ACHN (cell line): ENCODE measurements at regions not wholly inside any gene's neighbourhood (a gene's known extent, or its start where the extent isn't known, plus 50 kb on each side); places are given as distances from the start of the nearest gene placed in this dataset.
"Not testable (repeated sequence)": the region's sequence is repeated elsewhere in the genome, so short reads cannot be mapped to it uniquely, and the experiment has no call there.

ENCODE experiments used
- DNase-seq: peaks from one replicate; pipeline ENCODE4 v3.0.0-alpha.2; 2015
- in situ Hi-C: cut with HindIII; loops from 2 replicates; pipeline ENCODE4 v1.10.0; 2017; ENCODE audit warnings: low sequenced_read_pairs, low pct_ligation_motif_present, low pct_unique_long_range_greater_than_20kb

DNA sequence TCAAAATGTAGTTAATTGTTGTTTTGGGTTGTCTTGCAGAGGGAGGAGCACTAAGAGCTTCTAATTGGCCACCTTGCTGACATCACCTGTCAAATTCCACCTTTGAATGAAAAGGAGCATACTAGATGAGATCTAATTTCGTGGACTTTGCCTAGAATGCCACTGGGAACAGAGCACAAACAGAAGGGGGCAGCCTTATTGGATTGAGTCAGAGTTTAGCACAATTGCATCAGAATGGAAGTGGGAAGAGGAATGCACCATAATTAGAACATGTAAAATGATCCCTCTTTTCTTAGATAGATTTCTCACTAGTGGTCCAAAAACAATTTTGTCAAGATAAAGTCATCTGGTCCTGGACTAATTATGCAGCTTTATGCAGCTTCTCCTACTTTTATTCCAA is 1552.2 kb downstream of the PCDH9 start:
- DNase-seq: no peak
- in situ Hi-C loops: no loop called here

DNA sequence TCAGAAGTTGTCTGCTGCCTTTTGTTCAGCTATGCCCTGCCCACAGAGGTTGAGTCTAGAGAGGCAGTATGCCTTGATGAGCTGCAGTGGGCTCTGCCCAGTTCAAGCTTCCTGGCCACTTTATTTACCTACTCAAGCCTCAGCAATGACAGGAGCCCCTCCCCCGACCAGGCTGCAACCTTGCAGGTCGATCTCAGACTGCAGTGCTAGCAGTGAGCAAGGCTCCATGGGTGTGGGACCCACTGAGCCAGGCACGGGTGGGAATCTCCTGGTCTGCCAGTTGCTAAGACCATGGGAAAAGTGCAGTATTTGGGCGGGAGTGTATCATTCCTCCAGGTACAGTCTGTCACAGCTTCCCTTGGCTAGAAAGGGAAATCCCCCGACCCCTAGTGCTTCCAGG is 1554.8 kb downstream of the PCDH9 start:
- in situ Hi-C loops, DNase-seq: not testable (repeated sequence)

- in situ Hi-C loops: no loop called here
- DNase-seq: no peak
These were observed 1560.0 kb downstream of the PCDH9 start for GRCh38 chr13:65670014-65670625.

DNA sequence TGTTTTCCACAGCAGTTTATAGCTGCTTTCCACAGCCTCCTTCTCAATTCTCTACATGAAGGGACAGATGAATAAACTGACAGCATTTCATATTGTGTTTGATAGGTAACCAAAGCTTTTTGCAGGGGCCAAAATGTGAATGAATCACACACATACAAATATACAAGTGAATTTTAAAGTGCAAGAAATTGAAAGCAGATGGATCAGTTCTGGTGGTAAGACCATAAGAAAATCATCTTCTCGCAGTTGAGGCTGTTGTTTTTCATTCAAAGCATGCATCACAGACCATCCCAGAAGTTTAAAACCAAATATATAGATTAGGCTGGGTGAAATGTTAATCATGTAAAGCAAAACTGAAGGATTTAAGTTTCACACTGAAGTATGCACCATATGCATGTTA is 1569.4 kb downstream of the PCDH9 start:
- in situ Hi-C loops: no loop called here
- no peak for DNase-seq

- peak; percentile 35 for DNase-seq
These were observed 1573.3 kb downstream of the PCDH9 start for GRCh38 chr13:65656740-65657329.

GRCh38 chr13:65653613-65654012 is 1576.5 kb downstream of the PCDH9 start:
- in situ Hi-C loops: no loop called here
- no peak for DNase-seq

More at GRCh38 chr13:65656740-65657329, 1573.3 kb downstream of the PCDH9 start:
- in situ Hi-C loops: no loop called here

DNA sequence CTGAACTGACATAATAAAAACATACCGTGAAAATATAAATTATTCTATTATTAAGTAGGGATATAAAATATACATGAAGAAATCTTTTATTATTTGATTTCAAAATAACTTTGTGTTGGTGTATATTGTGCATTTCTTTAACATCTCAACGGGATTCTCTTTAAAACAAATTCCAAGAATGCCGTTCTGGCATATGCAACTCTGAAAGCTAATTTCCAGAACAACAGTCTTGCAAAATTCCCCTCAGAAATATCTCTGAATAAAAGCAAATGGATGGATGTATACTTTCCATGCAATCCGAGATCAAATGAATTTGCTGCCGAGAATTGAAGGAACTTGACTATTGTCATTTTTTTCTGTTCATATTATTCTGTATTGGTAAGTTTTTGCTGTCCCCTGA is 1579.8 kb downstream of the PCDH9 start:
- no peak for DNase-seq
- in situ Hi-C loops: no loop called here

DNA sequence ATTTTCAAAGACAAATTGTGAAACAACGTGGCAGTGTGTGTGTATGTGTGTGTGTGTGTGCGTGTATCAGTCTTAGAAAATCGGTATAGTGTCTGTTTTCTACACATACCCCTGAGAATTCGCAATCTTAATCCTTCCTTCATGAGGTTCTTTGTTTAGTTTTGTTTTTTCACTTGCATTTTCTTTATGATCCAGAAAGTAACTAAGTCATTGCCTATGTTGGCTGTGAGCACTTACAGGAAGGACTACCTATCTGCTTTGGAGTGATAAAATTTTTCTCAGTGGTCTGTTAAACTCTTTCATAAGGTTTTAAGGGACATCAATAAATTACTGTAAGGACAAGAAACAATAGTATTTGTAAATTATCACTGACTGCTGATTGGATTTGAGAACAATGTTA is 1587.1 kb downstream of the PCDH9 start:
- no peak for DNase-seq
- in situ Hi-C loops: no loop called here

DNA sequence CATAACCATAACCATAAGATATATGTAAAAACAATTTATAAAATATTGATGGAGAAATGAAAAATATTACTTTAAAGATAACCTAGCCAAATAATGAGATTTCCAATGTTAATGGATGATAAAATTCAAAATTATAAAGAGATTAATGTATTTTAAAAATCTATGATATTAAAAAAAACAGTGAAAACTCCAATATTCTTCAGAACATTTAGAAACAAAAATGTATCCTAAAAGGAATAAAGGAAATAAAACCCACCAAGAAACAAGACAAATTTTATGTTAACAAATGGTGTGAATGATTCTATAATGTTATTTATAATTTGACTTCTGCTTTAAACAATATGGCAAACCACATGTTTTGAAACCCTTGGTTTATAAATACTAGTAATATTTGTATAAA is 1587.8 kb downstream of the PCDH9 start:
- in situ Hi-C loops: no loop called here
- no peak for DNase-seq

DNA sequence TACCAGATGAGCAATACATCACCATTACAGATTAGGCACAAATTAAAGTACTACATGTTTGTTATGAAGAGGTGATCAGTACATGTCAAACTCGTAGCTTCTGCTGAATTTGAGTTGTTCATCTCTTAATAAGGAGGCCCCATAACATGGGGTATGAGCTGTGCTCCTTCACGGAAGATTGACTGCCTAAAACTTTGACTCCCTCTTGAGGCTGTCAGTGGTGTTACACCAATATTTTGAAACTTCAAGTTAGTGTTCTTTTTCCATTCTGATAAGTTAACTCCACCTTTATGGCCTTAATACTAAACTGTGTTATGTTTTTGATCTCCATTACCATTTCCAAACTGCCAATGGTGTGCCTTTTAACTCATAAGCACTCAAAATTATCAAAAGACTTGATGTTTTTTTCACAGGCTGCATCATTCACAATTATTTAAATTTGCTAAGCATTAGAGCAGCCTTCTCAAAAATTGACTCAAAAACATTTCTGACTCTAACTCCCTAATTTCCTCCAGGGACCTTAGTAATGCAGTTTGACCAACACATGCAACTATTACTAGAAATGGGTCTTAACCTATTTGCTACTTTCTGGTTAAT is 1591.5 kb downstream of the PCDH9 start:
- peak; percentile 45 for DNase-seq
- in situ Hi-C loops: no loop called here

DNA sequence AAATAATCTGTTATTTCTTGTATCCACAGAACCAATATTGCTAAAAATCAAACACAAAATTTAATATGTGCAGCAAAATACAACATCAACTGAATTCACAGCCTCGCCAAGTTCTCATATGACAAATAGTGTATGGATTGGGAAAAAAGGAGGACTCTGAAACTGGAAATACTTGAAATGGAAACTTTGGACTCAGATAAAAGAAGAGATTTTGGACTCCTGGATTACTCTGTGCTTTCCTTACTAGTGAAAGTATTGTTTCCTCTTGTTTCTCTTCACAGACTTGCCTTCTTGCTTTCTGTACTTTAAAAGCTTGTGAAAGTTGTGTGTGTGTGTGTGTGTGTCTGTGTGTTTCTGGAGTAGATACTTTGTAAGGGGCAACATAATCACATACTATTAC is 1596.3 kb downstream of the PCDH9 start:
- DNase-seq: no peak
- in situ Hi-C loops: no loop called here

GRCh38 chr13:65631078-65631477 is 1599.1 kb downstream of the PCDH9 start:
- no peak for DNase-seq
- in situ Hi-C loops: no loop called here

DNA sequence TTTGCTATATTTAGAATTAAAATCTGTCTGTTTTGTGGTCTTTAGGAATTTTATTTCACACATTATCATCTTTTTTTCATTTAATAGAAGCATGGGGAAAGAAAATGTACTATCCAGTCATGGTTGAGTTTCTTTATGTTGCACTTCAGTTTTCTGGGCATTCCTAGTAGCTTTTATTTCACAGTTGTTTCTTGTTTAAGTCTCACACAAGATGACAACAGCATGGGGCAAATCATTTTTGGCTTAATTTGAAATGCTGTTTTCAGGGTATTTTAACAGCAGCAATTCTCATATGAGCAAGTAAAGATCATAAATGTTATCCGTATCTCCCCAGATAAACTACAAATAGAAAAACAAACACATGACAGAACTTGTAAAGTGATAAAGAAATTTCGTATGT is 1600.2 kb downstream of the PCDH9 start:
- DNase-seq: no peak
- in situ Hi-C loops: no loop called here

DNA sequence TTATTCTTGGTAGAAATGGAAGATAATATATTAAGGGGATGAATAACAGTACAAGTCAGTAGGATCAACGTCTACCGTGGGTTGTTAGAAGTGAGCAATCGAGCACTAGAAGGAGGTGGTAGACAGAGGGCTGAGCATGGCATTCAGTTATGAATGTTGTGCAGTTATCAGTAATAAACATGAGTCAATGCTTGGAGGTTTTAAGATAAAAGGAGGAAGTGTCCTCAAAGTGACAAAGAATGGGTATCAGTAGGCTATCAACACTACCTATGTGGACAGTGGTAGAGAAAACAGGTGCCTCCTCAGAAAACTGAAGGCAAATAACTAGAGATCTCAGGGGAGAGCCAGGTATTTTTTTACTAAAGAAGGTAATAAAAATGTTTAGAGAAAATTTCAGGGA is 1607.0 kb downstream of the PCDH9 start:
- in situ Hi-C loops: no loop called here
- no peak for DNase-seq

DNA sequence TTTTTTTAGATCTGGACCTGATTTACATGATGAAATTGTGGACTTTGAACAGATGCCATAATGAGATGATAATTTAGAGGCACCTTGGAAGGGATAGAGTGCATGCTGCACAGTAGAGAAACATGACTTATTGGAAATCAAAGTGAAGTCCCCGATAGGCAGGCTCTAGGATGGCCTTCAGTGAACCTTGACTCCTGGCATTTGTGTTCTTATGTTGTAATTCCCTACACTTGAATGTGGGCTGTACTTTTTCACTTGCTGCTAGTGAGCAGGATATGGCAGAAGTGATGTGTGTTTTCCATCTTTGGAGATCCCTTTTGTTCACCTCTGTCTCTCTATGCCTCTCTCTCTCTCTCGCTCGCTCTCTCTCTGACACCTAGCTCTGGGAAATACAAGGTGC is 1614.6 kb downstream of the PCDH9 start:
- in situ Hi-C loops: no loop called here

DNA sequence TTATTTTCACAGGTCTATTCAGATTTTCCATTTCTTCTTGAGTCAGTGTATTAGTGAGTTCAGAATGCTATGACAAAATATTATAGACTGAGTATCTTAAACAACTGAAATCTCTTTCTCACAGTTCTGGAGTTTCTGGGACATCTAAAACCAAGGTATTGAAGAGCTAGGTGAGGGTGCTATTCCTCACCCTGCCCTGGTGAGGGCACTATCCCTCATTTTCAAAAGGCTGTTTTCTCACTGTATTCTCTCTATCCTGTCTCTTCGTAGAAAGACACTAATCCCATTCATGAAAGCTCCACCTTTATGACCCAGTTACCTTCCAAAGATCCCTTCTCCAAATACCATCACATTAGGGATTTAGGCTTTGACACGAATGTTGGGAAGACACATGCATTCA is 1617.1 kb downstream of the PCDH9 start:
- in situ Hi-C loops: no loop called here
- DNase-seq: no peak

More for the DNA sequence above, 1614.6 kb downstream of the PCDH9 start:
- no peak for DNase-seq

DNA sequence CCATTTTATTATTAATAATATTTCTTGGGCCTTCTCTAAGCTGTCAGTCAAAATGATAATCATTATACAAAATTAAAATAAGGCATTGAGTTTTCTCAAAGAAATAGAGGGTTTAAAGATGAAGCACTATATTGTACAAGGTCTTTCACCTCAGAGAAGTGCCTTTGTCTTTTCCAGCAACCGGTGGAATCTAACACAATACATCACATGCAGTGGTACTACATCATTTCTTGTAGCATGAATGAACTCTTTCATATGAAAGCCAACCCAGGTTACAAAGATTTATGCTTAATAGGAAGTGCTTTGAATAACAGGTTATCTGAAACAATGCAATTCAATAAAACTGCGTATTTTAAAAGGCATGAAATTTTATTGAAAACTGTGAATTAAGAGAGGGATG is 1620.8 kb downstream of the PCDH9 start:
- in situ Hi-C loops: no loop called here
- DNase-seq: no peak

GRCh38 chr13:65606622-65607021 is 1623.5 kb downstream of the PCDH9 start:
- in situ Hi-C loops: no loop called here
- no peak for DNase-seq

GRCh38 chr13:65605396-65605795 is 1624.7 kb downstream of the PCDH9 start:
- DNase-seq: no peak
- in situ Hi-C loops: no loop called here

GRCh38 chr13:65603160-65603559 is 1627.0 kb downstream of the PCDH9 start:
- in situ Hi-C loops: no loop called here

More at GRCh38 chr13:65603160-65603559, 1627.0 kb downstream of the PCDH9 start:
- no peak for DNase-seq
